RPMI8226 (cell line): ENCODE measurements at regions not wholly inside any gene's neighbourhood (a gene's known extent, or its start where the extent isn't known, plus 50 kb on each side); places are given as distances from the start of the nearest gene placed in this dataset.

Experiments
- DNase-seq: peaks from one replicate; pipeline ENCODE4 v3.0.0-alpha.2; 2015

DNA sequence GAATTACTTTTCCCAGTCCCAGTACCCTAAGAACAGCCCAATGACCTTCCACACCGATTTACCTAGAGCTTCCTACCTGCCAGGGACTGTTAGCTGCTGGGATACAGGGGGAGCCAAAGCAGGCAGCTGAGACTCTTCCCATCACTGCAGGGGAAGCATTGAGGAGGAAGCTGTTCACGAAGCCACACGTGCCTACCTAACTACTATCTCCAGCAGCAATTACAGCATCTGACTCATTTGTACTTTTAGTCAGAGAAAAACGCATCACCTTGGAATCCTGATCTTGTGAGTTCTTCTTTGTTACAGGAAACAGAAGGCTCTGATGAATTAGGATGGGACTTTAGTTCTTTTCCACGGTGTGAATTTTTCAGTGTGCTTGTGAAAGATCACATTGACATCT is 113.7 kb upstream of the DHX40 start:
- DNase-seq = no peak

DNA sequence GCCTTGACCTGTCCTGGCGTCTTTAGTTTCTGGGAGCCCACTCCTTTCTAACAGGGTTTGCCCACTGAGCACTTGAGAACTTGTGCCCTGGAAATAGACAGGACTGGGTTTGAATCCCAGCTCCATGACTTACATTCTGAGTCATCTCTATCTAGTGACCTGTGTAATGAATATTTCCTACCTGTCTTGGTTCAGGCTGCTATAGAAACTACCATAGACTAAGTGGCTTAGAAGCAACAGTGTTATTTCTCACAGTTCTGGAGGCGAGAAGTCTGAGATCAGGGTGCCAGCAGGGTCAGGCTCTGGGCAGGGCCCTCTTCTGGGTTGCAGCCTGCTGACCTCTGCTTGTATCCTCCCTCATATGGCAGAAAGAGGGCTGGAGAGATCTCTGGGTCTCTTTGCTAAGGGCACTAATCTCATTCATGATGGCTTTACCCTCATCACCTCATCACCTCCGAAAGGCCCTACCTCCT is 110.7 kb upstream of the DHX40 start:
- DNase-seq = no peak

DNA sequence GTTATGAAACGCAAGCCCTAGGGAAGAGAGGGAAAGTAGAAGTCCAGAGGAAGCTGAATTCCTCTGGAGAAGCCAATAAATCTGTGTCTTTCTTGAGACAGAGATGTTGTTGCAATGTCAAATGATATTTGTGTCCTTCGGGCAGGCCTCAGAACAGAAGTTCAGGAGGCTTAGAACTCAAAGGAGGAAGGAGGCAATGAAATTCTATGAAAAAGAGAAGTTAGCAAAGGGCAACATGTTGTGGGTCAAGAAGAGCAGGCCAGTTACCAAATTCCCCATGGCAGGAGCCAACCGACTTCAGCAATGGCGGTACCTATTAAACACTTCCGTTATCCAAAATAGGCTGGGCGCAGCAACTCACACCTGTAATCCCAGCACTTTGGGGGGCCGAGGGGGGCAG is 109.0 kb upstream of the DHX40 start:
- DNase-seq = no peak

DNA sequence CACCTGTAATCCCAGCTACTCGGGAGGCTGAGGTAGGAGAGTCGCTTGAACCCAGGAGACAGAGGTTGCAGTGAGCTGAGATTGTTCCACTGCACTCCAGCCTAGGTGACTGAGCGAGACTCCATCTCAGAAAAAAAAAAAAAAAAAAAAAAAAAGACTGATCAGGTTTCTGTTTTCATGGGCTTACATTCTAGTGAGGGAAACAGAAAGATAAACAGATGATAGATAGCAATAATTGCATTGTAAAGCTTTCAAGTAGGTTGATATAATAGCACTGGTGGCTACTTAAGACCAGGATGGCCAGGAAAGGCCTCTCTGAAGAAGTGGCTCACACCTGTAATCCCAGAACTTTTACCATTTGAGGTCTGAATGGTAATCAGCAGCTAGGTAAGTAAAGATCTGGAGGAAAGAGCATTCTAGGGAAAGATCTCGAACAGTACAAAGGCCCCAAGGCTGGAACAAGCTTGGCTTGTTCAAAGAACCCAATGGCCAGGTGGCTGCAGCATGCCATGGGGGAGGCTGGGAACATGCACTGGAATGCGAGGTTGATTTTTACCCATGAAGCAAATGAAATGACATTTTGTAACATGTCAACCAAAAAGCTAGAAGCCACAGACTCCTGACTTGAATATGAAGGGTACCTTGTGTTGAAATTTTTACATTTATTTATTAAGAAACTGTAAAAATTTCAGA is 108.3 kb upstream of the DHX40 start:
- DNase-seq = no peak

DNA sequence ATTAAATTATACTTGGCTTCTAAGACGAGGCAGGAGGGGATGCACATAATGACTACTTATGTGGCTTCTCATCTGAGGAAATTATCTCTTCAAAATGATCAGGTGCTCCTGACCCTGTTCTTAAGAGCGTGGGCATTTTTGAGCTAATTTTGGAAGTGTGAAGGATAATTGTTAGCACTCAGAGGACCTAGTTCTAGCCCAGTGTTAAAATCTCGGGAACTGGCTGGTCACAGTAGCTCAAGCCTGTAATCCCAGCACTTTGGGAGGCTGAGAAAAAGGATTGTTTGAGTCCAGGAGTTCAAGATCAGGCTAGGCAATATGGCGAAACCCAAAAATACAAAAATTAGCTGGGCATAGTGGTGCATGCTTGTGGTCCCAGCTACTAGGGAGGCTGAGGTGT is 103.0 kb upstream of the DHX40 start:
- no peak for DNase-seq

DNA sequence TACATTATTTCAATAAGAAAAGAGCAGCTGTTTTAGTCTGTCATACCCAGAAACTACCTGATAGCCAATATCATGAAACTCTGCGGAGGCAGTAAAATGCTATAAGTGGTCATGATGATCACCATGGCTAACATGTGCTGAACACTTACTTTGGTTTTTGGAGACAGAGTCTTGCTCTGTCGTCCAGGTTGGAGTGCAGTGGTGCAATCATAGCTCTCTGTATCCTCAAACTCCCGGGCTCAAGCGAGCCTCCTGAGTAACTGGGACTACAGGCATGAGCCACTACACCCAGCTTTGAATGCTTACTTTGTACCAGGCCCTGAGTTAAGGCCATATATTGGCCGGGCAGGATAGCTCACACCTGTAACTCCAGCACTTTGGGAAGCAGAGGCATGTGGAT is 101.2 kb upstream of the DHX40 start:
- DNase-seq = no peak

DNA sequence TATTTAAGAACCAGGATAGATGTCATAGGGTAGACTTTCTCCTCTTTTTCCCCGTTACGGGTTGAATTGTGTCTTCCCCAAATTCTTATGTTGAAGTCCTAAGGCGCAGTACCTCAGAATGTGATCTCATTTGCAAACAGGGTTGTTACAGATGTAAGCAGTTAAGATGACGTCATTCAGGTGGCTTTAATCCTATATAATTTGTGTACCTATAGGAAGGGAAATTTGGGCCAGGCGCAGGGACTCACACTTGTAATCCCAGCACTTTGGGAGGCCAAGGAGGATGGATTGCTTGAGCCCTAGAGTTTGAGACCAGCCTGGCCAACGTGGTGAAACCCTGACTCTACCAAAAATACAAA is 99.5 kb upstream of the DHX40 start:
- no peak for DNase-seq

DNA sequence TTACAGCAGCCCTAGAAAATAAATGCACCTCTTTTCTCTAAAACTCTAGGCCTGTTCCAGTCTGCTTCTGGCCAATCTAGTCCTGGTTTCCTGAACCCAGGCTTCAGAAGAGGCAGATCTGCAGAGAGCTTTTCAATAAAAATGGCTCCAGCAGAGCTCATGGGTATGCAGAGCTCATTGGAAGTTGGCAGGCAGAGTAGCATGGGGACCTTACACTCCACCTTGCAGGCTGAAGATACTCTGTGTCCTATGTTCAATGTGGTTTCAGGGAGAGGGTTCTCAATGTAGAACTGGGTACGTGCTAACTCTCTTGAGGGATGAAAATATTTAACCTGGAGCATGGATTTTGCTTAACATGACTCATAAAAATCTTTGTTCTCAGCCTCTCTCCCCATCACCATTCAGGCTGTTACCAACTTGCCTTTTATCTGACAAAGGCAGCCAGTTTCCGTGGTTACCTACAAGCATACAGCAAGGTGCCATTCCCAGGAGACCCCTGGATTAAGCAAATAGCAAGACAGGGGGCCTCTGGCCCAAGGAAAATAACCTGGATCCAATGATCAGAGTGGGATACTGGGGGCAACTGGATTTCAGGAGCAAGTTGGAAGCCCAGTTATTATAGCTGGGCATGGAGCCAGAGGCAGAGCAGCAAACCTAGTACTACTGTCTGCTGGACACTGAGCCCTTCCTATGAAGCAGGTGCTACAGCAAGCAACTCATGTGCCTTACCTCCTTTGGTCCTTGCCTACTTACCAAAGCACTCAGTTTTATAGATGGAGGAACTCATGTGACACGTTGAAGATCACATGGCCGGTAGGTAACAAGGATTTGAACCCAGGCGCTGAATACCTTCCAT is 98.2 kb upstream of the DHX40 start:
- DNase-seq = no peak

DNA sequence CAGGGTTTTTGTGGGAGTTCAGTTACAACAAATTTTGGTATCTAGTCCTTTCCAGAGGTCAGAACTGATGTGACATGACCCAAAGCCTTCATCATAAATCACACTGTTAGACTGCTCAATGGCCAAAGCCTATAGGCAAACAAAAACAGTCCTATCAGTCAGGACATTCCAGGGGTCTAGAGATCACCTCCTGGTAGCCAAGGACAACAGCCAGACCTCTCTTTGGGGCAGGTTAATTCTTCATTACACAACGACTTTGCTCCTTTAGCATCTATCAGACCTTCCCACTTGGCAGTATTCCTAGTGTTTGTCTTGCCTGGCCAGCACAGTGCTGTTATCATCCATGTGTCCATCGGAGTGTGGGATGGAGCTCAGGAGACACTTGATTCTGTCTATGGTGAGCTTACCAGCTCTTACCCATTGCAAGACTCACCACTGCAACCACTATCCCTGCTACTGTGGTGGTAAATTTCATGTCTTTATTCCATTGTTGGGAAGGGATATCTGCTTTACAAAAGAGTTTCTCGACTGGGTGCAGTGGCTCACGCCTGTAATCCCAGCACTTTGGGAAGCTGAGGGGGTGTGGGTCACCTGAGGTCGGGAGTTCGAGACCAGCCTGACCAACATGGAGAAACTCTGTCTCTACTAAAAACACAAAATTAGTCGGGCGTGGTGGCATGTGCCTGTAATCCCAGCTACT is 95.5 kb upstream of the DHX40 start:
- no peak for DNase-seq

DNA sequence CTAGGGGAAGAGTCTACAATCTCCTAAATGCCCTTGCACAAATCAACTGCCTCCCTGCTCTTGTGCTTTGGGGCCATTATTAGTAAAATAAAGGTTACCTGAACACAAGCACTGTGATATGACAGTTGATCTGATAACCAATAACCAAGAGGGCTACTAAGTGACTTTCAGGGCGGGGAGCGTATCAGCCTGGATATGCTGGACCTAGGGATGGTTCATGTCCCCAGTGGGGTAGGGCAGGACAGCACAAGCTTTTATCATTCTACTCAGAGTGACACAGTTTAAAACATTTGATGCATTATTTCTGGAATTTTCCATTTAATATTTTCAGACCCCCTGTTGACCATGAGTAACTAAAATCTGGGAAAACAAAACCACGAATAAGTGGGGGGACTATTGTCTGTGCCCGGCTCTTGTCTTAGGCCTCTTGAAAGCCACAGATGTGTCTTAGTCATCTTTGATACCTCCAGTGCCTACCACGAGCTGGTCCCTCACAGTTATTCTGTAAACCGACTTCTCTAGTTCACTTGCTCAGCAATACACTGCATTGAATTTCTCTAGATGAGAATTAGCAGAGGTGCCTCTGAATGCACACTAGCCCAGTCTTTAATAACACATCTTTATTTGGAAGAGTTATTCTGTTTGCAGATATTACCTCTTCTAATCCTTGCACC is 94.6 kb upstream of the DHX40 start:
- no peak for DNase-seq

DNA sequence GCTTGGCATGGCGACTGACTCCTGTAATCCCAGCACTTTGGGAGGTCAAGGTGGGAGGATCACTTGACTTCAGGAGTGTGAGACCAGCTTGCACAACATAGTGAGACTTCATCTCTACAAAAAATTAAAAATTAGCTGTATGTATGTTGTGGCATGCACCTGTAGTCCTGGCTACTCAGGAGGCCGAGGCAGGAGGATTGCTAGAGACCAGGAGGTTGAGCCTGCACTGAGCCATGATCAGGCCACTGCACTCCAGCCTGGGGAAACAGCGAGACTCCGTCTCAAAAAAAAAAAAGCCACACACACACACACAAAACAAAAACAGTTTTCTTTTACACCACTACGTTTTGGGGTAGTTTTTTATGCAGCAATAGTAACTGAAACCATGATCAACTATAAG is 89.0 kb upstream of the DHX40 start:
- DNase-seq = no peak

DNA sequence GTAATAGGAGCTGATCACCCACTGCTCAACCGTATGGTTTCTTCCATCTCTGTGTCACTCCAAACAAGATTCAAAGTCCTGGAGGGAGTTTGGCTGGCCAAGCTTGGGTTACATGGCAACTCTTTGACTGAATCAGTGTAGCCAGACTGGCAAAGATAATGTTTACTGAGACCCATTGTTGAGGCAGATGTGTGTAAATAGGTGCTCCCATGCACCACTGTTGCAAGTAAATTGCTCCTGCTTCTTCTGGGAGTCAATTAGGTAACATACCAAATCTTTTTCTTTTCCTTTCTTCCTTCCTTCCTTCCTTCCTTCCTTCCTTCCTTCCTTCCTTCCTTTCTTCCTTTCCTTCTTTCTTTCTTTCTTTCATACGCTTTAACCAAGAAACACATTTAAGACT is 86.3 kb upstream of the DHX40 start:
- no peak for DNase-seq

DNA sequence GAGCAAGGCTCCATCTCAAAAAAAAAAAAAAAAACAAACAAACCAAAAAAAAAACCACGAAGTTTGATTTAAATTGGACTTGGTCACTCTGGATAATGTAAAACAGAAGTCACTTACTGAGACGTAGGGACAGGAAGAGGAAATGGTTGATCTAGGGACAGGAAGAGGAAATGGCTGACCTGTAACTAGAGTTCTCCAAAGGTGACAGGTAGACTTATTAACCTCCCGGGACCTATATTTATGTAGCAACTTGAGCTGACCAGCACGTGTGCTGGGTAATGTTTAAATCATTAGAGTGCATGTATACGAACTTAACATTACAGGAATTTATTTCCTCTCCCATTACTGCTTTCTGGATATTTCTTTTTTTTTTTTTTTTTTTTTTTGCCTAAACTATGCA is 81.5 kb upstream of the DHX40 start:
- no peak for DNase-seq

DNA sequence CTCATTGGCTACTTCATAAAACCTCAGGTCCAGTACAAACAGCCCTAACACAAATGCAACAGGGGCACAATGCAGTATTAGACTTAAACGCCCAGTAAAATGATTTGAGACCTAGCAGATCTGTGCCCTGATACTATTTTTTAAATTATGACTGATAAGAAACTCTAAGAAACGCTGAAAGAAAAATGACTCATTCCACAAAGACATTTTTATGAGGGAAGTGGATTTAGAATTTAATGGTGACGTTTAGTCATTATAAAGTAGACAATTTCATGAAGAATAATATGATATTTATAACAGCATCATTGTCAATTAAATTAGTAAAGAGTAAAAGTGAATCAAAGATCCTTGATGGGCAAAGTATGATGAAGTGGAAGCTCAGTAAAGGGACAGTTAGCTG is 80.4 kb upstream of the DHX40 start:
- no peak for DNase-seq

DNA sequence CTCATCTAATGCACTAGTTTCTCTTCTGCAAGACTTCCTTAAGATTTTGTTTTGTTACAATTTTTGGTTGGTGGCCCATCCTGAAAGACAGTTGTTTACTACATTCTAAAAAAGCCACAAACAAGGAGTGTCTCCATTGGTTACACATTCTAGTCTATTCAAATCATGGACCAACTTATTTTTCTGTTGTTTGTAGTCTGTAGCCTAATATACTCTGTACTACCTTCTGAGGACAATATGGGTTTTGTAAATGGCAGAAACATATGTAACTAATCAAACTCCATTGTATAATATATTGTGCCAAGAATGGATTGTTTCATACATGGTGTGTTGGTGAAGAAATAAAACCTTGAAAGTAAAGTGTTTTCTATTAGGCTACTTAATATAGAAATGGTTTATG is 79.5 kb upstream of the DHX40 start:
- DNase-seq = no peak

DNA sequence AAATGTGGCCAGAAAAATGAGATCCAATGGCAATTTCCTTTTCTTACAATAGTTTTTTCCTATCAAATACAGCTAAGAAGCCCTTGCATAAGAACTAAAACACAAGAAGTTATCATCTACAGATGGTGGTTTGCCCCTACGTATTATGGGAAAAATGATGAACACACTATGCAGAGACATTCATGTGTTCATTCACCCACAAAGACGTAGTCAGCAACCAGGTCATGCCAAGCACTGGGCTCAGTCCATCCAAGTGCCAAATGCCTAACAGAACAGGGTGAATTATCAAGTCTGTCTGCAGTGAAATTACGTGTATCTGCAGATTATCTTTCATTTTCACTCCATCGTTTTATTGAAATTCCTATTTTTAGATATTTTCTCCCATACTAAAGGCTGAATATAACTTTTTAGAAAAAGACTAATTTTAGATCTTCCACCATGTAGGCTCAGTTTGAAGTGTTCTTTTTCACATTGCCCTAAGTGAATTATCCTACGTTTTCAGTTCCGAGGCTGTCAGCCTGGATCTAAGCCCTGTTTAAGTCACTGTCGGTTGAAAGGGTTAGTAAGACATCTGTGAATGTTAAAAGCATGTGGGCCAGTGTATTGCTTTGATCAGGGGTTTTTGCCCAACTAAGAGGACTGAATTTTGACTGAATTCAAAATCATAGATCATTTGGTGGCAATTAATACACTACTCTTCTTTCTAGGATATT is 78.1 kb upstream of the DHX40 start:
- no peak for DNase-seq

DNA sequence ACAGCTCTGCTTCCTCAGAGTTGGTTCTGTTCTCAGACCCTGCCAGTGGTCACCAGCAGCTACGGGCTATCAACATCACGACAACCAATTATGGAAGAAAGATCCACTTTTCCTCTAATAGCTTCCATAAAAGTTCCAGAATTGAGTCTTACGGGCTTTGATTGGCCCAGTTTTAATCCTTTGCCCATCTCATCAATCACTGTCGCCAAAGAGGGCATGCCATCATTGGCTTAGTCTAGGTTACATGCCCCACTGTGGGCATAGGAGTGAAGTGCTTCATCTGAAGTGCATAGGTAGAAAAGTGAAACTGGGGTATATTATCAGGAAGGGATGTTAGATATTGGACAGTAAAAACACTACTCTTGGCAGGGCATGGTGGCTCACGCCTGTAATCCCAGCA is 76.6 kb upstream of the DHX40 start:
- no peak for DNase-seq

DNA sequence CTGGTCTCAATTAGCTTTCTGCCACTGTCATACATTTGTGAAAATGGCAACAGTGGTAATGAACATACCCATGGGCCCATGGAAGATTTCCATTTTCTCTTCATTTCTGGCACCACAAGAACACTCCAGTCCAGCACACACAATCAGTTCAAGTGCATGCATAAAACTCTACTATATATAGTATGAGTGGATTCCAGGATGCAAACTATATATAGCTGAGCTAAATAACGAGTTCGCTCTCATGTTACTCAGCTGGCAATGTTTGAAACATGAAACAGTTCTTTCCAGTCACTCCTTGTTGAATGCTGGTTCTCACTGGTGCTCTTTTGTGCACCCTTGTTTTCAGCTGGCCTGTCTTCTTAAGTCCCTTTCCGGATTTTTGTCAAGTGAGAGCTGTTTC is 75.2 kb upstream of the DHX40 start:
- no peak for DNase-seq

DNA sequence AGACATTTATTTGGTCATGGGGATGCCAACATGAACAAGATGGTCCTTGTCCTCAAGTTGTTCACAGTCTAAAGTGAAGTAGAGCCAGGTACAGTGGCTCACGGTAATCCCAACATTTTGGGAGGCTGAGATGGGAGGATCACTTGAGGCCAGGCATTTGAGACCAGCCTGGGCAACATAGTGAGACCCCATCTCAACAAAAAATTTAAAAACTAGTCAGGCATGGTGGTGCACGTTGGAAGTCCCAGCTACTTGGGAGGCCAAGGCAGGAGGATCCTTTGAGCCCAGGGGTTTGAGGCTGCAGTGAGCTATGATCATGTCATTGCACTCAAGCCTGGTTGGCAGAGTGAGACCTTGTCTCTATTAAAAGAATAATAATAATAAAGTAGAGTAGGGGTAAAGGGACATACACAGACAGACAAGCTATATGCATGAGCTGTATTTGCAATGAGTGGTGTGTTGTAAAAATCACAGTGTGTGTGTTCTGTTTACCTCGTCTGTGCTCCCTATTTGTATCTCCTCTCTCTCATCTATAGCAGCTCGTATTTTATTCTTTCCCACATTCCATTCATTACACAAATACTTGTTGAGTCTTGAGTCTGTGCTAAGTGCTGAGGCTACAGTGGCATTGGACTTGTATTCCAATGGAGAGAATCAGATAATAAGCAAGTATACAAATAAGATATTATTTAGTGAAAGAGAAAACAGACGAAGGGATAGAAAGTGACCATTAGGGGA is 73.9 kb upstream of the DHX40 start:
- no peak for DNase-seq

DNA sequence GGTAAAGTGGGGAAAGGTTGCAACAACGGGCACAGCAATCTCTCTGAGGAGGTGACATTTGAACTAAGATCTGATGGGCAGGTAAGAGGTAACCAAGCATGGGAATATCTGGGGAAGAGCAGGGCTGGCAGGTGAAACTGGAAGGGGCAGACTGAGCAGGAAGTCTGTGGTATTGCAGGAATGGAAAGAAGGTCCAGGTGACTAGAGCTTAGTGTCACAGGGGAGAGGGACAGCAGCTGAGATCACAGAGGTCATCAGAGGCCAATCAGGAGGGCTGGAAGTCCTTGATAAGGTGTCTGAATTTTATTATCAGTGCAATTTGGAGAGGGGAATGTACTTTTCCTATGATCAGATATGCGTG is 73.3 kb upstream of the DHX40 start:
- DNase-seq = no peak

DNA sequence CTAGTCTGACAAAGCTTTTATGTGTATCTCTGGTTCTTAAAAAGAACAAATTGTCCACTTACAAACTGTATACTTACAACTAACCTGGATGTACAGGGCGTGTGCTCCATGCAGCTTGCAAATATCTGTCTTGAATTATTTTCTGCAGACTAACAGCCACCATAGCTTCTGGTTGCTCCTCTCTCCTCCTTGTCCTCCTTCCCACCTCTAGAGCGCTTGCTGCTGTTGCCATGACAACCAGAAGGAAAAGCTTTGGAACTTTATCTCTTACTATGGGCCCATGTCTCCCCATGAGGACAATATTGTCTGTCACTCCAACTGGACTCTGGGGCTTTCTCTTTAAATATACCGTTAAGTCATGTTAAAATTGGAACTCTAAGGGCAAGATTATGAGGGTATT is 71.5 kb upstream of the DHX40 start:
- DNase-seq = no peak

DNA sequence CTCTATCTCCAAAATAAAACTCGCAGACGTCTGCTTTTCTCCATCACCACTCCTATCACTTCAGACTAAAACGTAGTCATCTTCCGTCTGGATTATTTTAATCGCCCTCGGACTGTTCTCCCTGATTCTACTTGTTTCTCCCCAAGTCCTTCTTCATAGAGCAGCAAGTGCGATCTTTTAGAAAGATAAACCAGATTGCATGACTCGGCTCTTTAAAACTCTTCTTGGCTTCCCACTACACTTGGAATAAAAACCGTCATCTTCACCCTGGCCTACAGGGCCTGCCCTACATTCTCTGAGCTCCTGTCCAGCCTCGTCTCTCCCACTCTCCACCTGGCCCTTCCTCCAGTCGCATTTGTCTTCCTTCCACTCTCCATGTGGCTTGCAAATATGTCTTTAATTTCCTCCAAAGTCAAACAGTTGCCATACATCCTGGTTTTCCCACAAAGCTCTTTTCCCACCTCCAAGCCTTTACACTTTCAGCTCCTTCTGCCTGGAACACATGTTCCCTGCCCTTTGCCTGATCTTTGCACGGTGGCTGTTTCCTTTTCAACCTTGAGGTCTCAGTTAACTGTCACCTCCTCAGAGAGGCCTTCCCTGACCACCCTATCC is 70.5 kb upstream of the DHX40 start:
- DNase-seq = no peak
